Vagina (tissue), 2 donors: ENCODE measurements at regions not wholly inside any gene's neighbourhood (a gene's known extent, or its start where the extent isn't known, plus 50 kb on each side); places are given as distances from the start of the nearest gene placed in this dataset.

Source experiments
- DNase-seq, 2 donors: peaks; one replicate each; pipeline ENCODE4 v3.0.0-alpha.2; 2017; ENCODE audit errors: extremely low spot score in 2 of 2
- H3K27ac ChIP-seq: fragments of 200-600 bp; sonication (generic); one replicate; pipeline ENCODE4 v1.5.1; 2019
- H3K27me3 ChIP-seq: fragments of 200-600 bp; sonication (generic); one replicate; pipeline ENCODE4 v1.5.1; 2019
- H3K36me3 ChIP-seq, 2 donors: fragments of 200-600 bp; sonication (generic); one replicate each; pipeline ENCODE4 v1.5.1; 2017 to 2019
- H3K4me1 ChIP-seq: fragments of 200-600 bp; sonication (generic); one replicate; pipeline ENCODE4 v1.5.1; 2019
- H3K4me3 ChIP-seq, 2 donors: fragments of 200-600 bp; sonication (generic); 1 replicate in 1 of 2; 2 replicates in 1 of 2; pipeline ENCODE4 v1.5.1; 2016 to 2019
- H3K9me3 ChIP-seq: fragments of 200-600 bp; sonication (generic); one replicate; pipeline ENCODE4 v1.5.1; 2019
- POLR2A ChIP-seq, 2 donors: fragments of 450-650 bp; IDR thresholded peaks; one replicate each; pipeline ENCODE4 v1.6.1; 2017; ENCODE audit warnings: antibody characterized with exemption in 2 of 2, mild to moderate bottlenecking in 2 of 2, moderate library complexity in 2 of 2
- POLR2AphosphoS5 ChIP-seq, 2 donors: sonication (generic); formaldehyde crosslinking; IDR thresholded peaks; one replicate each; pipeline ENCODE4 v1.9.0; 2017; ENCODE audit warnings: antibody characterized with exemption in 2 of 2, mild to moderate bottlenecking in 2 of 2, low read depth in 1 of 2; ENCODE audit not compliant: insufficient read depth in 1 of 2
- intact Hi-C: fragments of 100-400 bp; cut with DNase I; formaldehyde crosslinking; loops from one replicate; pipeline ENCODE4 v1.15.1; 2023
- TF ChIP-seq, protein P1 (sequence below), 3 experiments: fragments of 450-650 bp in 2 of 3; fragments of 200-600 bp in 1 of 3; sonication (generic) in 1 of 3; IDR thresholded peaks; one replicate each; pipeline ENCODE4 v1.5.1; 2017 to 2019; ENCODE audit warnings: antibody characterized with exemption in 3 of 3, mild to moderate bottlenecking in 2 of 3, moderate library complexity in 2 of 3

DNA sequence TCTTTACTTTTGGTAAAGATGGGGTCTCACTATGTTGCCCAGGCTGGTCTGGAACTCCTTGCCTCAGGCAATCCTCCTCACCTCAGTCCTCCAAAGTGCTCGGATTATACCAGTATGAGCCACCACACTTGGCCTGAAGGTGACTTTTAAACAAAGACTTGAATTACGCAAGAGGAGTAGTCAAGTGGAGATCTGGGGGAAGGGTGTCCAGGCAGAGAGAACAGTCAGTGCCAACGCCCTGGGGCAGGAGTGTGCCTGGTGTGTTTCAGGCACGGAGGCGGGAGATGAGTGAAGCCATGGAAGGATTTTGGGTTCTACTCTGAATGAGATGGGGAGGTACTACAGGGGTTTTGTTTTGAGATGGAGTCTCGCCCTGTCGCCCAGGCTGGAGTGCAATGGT is 82.6 kb upstream of the NPTX2 start:
- Histone ChIP-seq H3K4me1 (no peaks in the 10 kb centered on the region), H3K27me3 (no peaks in the 10 kb centered on the region), H3K4me3 (no peak overlapping the region), H3K27ac (no peak overlapping the region), H3K36me3 (no peaks in the 10 kb centered on the region), H3K9me3 (no peaks in the 10 kb centered on the region)
- intact Hi-C loops = no loop called here
- no peak for DNase-seq
- TF ChIP-seq POLR2AphosphoS5 (IDR thresholded peaks at IDR 0.05; ENCODE audit: insufficient read depth in 1 of 2, low read depth in 1 of 2) = no peak
- TF ChIP-seq, protein P1, sequence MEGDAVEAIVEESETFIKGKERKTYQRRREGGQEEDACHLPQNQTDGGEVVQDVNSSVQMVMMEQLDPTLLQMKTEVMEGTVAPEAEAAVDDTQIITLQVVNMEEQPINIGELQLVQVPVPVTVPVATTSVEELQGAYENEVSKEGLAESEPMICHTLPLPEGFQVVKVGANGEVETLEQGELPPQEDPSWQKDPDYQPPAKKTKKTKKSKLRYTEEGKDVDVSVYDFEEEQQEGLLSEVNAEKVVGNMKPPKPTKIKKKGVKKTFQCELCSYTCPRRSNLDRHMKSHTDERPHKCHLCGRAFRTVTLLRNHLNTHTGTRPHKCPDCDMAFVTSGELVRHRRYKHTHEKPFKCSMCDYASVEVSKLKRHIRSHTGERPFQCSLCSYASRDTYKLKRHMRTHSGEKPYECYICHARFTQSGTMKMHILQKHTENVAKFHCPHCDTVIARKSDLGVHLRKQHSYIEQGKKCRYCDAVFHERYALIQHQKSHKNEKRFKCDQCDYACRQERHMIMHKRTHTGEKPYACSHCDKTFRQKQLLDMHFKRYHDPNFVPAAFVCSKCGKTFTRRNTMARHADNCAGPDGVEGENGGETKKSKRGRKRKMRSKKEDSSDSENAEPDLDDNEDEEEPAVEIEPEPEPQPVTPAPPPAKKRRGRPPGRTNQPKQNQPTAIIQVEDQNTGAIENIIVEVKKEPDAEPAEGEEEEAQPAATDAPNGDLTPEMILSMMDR (IDR thresholded peaks at IDR 0.05) = no peak
- no peak for TF ChIP-seq POLR2A (IDR thresholded peaks at IDR 0.05)

GRCh38 chr7:98531717-98532116 is 85.4 kb upstream of the NPTX2 start:
- intact Hi-C loops = no loop called here

GRCh38 chr7:98528079-98528478 is 89.0 kb upstream of the NPTX2 start:
- Histone ChIP-seq H3K27ac (no peak overlapping the region), H3K27me3 (no peaks in the 10 kb centered on the region), H3K4me3 (no peak overlapping the region), H3K4me1 (no peaks in the 10 kb centered on the region), H3K36me3 (no peaks in the 10 kb centered on the region), H3K9me3 (no peaks in the 10 kb centered on the region)
- TF ChIP-seq, protein P1 (IDR thresholded peaks at IDR 0.05) = no peak
- no peak for TF ChIP-seq POLR2AphosphoS5 (IDR thresholded peaks at IDR 0.05; ENCODE audit: insufficient read depth in 1 of 2, low read depth in 1 of 2)
- no peak for TF ChIP-seq POLR2A (IDR thresholded peaks at IDR 0.05)
- no peak for DNase-seq
- intact Hi-C loops = no loop called here

More at GRCh38 chr7:98531717-98532116, 85.4 kb upstream of the NPTX2 start:
- Histone ChIP-seq H3K4me3 (no peak overlapping the region), H3K27ac (no peak overlapping the region), H3K36me3 (no peaks in the 10 kb centered on the region), H3K4me1 (no peaks in the 10 kb centered on the region), H3K27me3 (no peaks in the 10 kb centered on the region), H3K9me3 (no peaks in the 10 kb centered on the region)
- TF ChIP-seq POLR2AphosphoS5 (IDR thresholded peaks at IDR 0.05; ENCODE audit: insufficient read depth in 1 of 2, low read depth in 1 of 2) (no peak), POLR2A (IDR thresholded peaks at IDR 0.05) (no peak)
- TF ChIP-seq, protein P1 (IDR thresholded peaks at IDR 0.05) = no peak
- no peak for DNase-seq

- no peak overlapping the region for H3K4me3 ChIP-seq
- intact Hi-C loops = no loop called here
- H3K36me3 ChIP-seq = no peaks in the 10 kb centered on the region
- H3K9me3 ChIP-seq = no peaks in the 10 kb centered on the region
- no peak for DNase-seq
- no peak overlapping the region for H3K27ac ChIP-seq
- TF ChIP-seq POLR2A (IDR thresholded peaks at IDR 0.05) (no peak), POLR2AphosphoS5 (IDR thresholded peaks at IDR 0.05; ENCODE audit: insufficient read depth in 1 of 2, low read depth in 1 of 2) (no peak)
- TF ChIP-seq, protein P1 (IDR thresholded peaks at IDR 0.05) = no peak
- no peaks in the 10 kb centered on the region for H3K27me3 ChIP-seq
- H3K4me1 ChIP-seq = no peaks in the 10 kb centered on the region
These were observed 91.0 kb upstream of the NPTX2 start for GRCh38 chr7:98526059-98526458.

GRCh38 chr7:98521089-98521692 is 95.9 kb upstream of the NPTX2 start:
- H3K9me3 ChIP-seq = no peaks in the 10 kb centered on the region
- TF ChIP-seq POLR2A (IDR thresholded peaks at IDR 0.05) (no peak), POLR2AphosphoS5 (IDR thresholded peaks at IDR 0.05; ENCODE audit: insufficient read depth in 1 of 2, low read depth in 1 of 2) (no peak)
- TF ChIP-seq, protein P1 (IDR thresholded peaks at IDR 0.05) = no peak
- DNase-seq = no peak
- H3K36me3 ChIP-seq = no peaks in the 10 kb centered on the region
- no peak overlapping the region for H3K27ac ChIP-seq
- no peak overlapping the region for H3K4me3 ChIP-seq
- no peaks in the 10 kb centered on the region for H3K27me3 ChIP-seq
- no peaks in the 10 kb centered on the region for H3K4me1 ChIP-seq
- intact Hi-C loops = no loop called here
